ENCODE measurements at regions not wholly inside any gene's neighbourhood (a gene's known extent, or its start where the extent isn't known, plus 50 kb on each side); places are given as distances from the start of the nearest gene placed in this dataset.

DNA sequence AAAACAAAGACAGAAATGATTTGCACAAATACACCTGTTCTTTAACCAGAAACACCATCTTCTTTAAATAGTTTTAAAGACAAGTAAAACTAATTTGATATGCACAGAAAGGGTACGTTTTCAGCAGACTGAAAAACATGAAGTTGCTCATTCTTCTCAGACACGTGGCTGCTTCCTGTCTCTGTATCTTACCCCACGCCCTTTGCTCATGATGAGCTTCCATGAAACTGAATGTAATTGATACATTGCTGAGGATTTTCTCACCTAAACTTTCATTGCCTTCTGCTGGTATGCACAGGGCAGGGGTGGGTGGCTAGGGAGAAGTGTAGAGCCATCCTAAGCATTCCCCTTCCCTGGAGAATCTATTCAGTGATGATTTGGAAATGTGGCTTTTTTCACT lies 644.3 kb downstream of the BCL11A start:
- TF ChIP-seq GATA2 (IDR thresholded peaks at IDR 0.05; ENCODE audit: low read depth, low read length) (no peak), GATA3 (IDR thresholded peaks at IDR 0.05; ENCODE audit: low read depth, low read length) (no peak)

DNA sequence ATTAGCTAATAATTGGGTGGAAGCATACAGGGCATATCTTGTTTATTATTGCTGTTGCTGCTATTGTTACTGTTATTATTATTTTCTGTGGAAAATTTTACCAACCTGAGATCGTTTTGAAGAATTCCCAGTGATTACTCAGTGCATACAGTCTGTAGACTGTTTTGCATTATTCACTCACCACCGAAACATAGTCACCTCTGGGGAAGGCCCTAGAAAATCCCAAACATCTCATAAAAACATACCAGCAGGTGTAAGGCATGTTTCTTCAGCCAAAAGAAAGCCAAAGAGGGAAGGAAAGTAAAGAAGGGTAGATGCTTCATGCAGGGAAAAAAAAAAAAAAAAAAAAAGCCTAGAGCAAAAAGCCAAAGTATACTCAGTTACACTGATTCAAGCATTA lies 647.7 kb downstream of the BCL11A start:
- no peak for TF ChIP-seq GATA2 (IDR thresholded peaks at IDR 0.05; ENCODE audit: low read depth, low read length)
- no peak for TF ChIP-seq GATA3 (IDR thresholded peaks at IDR 0.05; ENCODE audit: low read depth, low read length)

DNA sequence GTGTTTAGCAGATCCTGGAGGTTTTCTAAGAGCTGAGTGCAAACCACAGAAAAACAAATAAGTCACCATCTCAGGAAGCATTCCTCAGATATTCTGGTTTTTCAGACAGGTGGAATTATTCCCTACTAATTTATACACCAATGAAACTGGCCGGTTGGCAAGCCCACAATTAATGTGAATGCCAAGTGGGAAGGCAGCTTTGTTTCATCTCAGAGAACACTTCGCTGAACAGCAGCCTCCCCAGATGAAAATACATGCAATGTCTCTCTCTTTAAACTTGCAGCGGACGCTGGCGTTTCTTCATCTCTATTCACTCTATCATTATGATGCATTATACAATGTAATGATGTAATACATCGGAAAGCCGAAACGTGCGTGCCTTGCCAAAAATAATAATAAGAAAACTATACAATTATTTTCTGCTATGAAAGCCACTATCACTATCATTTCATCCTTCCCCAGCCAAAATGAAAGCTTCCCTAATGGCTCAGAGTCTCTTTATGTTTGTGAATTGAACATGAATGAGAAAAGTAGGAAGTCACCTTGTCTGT lies 649.4 kb downstream of the BCL11A start:
- TF ChIP-seq GATA3 (IDR thresholded peaks at IDR 0.05; ENCODE audit: low read depth, low read length): no peak
- TF ChIP-seq GATA2 (IDR thresholded peaks at IDR 0.05; ENCODE audit: low read depth, low read length): no peak

DNA sequence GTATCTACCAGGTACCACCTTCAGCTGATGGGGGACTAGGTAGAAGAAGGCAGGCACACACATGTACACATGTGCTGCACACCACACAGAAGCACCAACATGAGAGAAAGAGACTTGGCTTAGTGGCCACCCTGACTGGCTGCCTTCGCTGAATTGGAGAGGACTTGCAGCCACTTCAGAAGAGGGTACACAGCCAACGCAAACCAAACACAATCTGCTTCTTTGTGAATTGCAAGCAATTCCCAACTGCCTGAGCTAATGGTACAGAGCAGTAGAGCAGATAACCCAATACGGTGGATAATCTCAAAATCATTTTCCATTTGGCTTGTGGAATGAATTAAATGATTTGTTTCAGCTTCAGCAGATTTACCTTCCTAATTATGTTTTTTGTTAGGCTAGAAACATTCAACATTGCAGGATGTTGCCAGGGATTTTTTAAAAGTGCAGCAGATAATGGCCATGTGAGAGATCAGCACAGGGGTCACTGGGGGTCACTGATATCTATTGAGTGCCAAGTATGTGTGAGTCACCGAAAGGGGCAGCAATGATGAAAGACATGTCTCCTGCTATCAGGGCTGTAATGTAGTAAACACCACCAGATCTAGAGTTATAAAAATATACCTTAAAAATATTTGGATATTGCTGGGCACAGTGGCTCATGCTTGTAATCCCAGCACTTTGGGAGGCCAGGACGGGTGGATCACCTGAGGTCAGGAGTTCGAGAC lies 652.6 kb downstream of the BCL11A start:
- TF ChIP-seq GATA3 (IDR thresholded peaks at IDR 0.05; ENCODE audit: low read depth, low read length) (no peak), GATA2 (IDR thresholded peaks at IDR 0.05; ENCODE audit: low read depth, low read length) (0 out of 2 replicates have a peak, but pooled peaks have one; percentile 9)

DNA sequence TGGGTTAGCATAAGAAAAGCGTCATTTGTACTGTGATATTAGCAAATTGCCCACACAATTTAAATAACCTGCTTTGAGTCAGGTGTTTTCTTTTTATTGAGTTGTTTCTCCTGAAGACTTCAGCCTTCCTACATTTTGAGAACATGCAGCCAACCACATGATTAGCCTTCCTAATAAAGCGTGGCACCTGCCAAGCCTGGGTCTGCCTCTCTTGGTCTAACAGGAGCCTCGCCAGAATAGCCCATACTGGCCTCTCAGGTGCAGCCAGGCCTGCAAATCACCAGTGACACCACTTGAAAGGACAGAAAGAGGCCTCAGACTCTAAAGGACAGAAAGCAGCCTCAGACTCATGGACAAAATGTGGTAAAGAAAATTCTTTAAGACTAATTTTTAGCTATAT lies 653.8 kb downstream of the BCL11A start:
- TF ChIP-seq GATA3 (IDR thresholded peaks at IDR 0.05; ENCODE audit: low read depth, low read length) (no peak), GATA2 (IDR thresholded peaks at IDR 0.05; ENCODE audit: low read depth, low read length) (no peak)

DNA sequence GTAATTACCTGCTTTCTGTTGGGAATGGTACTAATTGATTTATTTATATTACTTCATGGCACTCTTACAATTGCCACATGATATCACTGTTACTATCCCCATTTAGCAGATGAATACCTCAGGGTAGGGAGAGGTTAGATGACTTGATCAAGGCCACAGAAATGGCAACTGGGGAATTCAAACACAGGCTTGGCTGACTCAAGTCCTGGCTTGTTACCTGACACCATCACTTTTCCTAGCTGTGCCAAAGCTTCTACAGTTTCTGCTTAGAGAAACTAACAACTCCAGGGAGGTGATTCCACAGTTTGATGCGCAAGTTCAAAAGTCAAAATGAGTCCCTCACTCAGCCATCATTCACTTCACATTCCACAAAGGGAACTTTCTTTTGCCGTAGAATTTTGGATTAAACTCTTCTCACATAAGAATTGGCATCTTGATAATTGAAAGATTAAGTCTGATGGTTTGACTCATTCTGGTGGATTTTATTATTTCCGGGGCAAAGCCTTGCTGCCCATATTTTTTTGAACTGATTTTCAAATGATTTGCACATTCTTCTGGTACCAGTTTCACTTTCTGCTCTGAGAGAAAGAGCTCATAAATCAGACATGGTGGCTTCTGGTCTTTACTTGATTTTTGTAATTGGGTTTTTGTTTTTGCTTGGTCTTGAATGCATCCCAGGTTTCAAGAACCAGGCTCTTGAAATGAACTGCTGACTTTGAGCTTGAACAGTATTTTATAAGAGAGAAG lies 656.8 kb downstream of the BCL11A start:
- TF ChIP-seq GATA2 (IDR thresholded peaks at IDR 0.05; ENCODE audit: low read depth, low read length) (no peak), GATA3 (IDR thresholded peaks at IDR 0.05; ENCODE audit: low read depth, low read length) (no peak)

DNA sequence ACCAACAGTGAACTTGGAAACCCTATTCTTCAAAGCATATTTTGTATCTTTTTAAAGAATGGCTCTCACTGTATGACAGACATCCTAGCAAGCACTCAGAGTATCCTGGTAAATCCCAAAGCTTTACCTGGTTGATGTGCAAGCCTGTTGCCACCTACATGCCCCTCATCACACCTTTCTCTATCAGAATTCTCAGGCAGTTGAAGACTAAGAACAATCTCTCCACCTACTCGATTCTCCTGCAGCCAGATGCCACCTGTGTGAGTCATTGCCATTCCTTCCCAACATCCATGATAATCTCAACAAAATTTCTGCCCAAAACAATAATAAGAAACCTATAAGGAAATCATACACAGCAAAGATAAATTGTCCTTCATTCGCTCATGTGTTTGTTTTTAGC lies 659.8 kb downstream of the BCL11A start:
- TF ChIP-seq GATA3 (IDR thresholded peaks at IDR 0.05; ENCODE audit: low read depth, low read length) (no peak), GATA2 (IDR thresholded peaks at IDR 0.05; ENCODE audit: low read depth, low read length) (no peak)

DNA sequence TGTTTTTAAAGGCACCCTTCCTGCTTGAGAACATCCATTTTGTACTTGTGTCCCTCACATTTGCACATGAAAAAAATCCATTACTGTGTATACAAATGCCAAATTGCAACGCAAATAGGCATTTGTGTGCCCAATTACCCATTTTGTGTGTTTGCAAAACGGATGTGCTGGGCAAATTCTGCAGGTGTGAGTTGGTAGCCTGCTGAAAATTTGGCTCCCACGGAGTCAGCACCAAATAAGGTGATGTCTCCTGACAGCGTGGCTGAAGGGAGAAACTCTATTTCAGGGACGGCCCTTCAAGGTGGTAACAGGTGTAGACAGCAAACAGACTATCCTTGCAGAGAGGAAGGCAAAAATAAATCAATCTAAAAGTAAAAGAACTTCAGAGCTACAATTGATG lies 661.1 kb downstream of the BCL11A start:
- TF ChIP-seq GATA2 (IDR thresholded peaks at IDR 0.05; ENCODE audit: low read depth, low read length) (no peak), GATA3 (IDR thresholded peaks at IDR 0.05; ENCODE audit: low read depth, low read length) (no peak)

DNA sequence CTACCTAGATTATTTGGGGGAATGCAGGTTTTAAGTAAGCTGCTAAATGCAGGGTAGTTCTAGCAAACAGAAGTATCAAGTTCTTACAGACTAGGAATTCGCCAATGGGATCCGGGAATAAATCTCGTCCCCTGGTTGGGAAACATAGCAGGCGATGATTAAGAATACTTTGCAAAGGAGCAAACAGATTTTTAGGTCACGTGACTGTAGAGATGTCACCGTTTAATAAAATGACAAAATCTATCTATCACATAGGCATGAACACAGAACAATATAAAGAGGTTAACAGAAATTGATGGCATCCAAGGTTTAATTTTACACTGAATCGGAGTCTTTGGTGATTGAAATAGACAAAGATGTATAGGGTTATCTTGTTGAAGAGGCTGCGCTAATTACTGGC lies 664.1 kb downstream of the BCL11A start:
- TF ChIP-seq GATA3 (IDR thresholded peaks at IDR 0.05; ENCODE audit: low read depth, low read length): no peak
- TF ChIP-seq GATA2 (IDR thresholded peaks at IDR 0.05; ENCODE audit: low read depth, low read length): no peak

DNA sequence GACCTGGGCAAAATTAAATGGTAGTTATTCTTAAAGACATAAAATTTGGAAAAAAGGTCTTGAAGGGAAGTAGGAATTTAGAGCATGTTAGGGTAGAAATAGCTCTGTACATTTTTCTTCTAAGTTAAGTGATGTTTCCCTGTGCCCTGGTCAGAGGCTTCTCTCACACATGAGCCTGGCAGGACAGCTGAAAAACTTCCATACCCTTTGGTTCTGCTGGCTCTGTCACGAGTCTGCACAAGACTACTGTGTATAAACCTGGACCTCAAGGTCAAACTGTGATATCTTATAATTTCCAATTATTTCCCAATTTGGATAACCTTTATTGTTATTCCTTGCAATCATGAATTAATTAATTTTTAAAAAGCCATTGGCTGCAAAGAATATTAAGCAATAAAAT lies 664.7 kb downstream of the BCL11A start:
- TF ChIP-seq GATA3 (IDR thresholded peaks at IDR 0.05; ENCODE audit: low read depth, low read length) (no peak), GATA2 (IDR thresholded peaks at IDR 0.05; ENCODE audit: low read depth, low read length) (no peak)

DNA sequence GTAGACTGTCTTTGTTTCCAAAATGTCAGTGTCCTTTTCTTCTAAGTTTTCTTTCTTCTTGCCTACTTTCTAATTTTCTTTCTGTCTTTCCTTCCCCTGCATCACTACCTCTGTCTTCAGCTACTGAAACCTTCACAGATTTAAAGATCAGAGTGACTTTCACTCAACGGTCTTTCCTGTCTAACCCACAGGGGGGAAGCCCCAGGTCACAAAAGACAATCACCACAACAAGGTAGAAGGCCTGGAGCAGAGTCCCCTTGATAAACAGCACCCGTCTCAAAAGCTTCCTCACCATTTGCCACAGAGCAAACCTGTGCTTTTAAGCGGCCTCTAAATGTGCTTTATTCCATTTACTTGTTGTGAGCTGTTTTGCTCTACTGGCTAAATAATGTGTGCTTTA lies 665.4 kb downstream of the BCL11A start:
- no peak for TF ChIP-seq GATA3 (IDR thresholded peaks at IDR 0.05; ENCODE audit: low read depth, low read length)
- TF ChIP-seq GATA2 (IDR thresholded peaks at IDR 0.05; ENCODE audit: low read depth, low read length): no peak

DNA sequence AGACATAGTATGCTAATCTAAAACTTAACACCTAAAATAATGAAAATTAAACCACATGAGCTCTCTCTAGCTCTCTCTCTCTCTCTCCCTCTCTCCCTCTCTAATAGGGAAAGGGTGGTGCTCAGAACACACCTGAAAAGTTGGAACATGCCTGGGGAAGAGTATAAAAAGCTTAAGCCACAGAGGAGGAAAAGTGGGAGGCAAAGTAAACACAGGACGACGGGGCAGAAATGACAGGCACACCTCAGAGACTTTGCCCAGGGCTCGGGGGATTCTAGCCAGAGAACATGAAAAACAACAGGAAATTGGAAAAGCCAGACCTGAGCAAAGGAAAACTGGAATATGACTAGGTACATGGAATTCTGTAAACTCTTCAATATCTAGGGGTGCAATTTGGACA lies 666.1 kb downstream of the BCL11A start:
- no peak for TF ChIP-seq GATA3 (IDR thresholded peaks at IDR 0.05; ENCODE audit: low read depth, low read length)
- TF ChIP-seq GATA2 (IDR thresholded peaks at IDR 0.05; ENCODE audit: low read depth, low read length): no peak

DNA sequence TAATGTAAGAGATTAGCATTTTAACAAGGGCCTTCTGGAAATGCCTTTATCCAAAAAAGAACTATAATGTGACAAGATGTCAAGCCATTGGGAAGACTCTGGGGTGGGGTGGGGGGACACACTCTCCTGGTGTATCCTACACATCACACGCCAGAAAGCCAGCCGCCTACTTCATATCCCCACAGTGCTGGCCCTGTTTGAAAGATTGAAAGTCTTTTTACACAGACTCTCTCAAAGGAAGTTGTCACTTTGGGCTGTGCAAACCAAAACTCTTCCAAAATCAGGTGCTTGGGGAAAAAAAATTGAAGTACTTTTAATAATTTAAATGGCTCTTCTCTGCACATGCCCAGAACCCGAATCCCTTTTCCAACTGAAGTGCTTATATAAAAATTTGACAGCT lies 666.7 kb downstream of the BCL11A start:
- TF ChIP-seq GATA3 (IDR thresholded peaks at IDR 0.05; ENCODE audit: low read depth, low read length): no peak

DNA sequence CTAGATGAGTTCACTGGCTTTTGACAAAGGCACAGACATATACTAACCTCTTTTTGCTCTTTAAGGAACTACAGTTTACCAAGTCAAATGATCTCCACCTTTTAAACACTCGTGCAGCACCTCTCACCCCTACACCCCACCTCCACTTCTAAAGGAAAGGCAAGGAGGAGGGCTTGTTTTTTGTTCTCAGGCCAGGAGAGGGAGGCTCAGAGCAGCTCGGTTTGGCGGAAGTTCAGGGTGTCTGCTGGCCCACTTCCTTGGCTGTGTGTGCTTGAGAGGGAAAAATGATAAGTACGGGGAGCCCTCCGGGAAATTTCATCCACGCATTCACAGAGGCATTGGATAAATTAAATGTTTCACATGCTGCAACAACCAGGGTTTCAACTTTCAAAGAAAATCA lies 667.9 kb downstream of the BCL11A start:
- TF ChIP-seq GATA2 (IDR thresholded peaks at IDR 0.05; ENCODE audit: low read depth, low read length) (no peak), GATA3 (IDR thresholded peaks at IDR 0.05; ENCODE audit: low read depth, low read length) (no peak)

DNA sequence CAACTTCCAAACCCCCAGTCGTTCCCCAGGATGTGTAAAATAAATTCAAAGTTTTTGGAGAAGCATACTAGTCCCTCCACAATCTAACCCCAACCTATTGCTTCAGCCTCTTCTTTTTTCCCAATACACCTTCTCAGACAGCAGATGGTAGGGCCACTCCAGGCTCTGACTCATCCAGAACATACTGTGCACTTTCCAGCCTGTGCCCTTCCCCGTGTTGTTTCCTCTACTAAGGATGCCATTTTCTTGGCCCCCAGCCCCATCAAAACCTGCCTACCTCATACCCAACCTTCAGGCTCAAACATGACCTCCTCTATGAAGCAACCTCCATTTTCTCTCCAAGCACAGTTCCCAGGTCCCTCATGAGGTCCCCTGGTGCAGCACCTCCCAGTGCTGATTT lies 669.3 kb downstream of the BCL11A start:
- TF ChIP-seq GATA2 (IDR thresholded peaks at IDR 0.05; ENCODE audit: low read depth, low read length): no peak
- no peak for TF ChIP-seq GATA3 (IDR thresholded peaks at IDR 0.05; ENCODE audit: low read depth, low read length)
